ENCODE measurements at regions not wholly inside any gene's neighbourhood (a gene's known extent, or its start where the extent isn't known, plus 50 kb on each side); places are given as distances from the start of the nearest gene placed in this dataset.

DNA sequence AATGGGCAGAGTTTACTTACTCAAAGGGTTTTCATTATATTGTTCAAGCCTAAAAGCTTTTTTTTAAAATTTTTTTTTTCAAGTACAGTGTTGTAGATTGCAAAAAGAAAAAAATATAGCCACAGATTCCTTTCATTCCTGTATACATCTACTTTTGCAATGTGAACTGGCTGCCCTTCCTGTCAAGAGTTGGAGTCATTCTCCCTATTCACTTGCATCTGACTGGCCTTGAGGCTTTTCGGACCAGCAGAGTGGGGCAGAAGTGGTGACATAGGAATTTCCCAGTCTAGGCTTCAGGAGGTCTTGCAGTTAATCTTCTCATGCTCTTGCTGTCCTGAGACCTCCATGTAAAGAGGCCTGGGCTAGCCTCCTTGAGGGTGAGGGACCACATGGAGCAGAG is 218.3 kb upstream of the CFAP20DC start:
- Histone ChIP-seq H2AFZ (ENCODE audit: control insufficient read depth, low read depth, low read length) (no peak overlapping the region), H3K4me1 (ENCODE audit: control insufficient read depth, insufficient read depth, low read length) (no peaks in the 10 kb centered on the region), H3K9me3 (replicated peaks; ENCODE audit: control insufficient read depth, insufficient read depth, low read length) (peaks cover 3% of the 10 kb centered on the region; the same call in 2 of the 3 replicates), H3K27me3 (replicated peaks in 1 of 2; ENCODE audit: control insufficient read depth in 2 of 2, insufficient read depth in 2 of 2, low read length in 1 of 2) (no peaks in the 10 kb centered on the region), H3K36me3 (ENCODE audit: control insufficient read depth in 2 of 2, insufficient read depth in 2 of 2, low read length in 1 of 2) (no peaks in the 10 kb centered on the region), H3K27ac (ENCODE audit: control insufficient read depth, insufficient read depth) (no peak overlapping the region), H3K4me2 (ENCODE audit: control insufficient read depth, insufficient read depth) (no peak overlapping the region), H3K79me2 (ENCODE audit: control insufficient read depth, insufficient read depth, low read length) (no peaks in the 10 kb centered on the region), H3K9ac (ENCODE audit: control insufficient read depth, insufficient read depth, low read length) (no peak overlapping the region), H4K20me1 (ENCODE audit: control insufficient read depth, insufficient read depth) (no peaks in the 10 kb centered on the region), H3K4me3 (no peak overlapping the region)
- no peak for TF ChIP-seq SMC3 (IDR thresholded peaks at IDR 0.05; ENCODE audit: borderline replicate concordance, low read length)
- no peak for TF ChIP-seq CREB1 (IDR thresholded peaks at IDR 0.05; ENCODE audit: low read depth)
- TF ChIP-seq MYC (IDR thresholded peaks at IDR 0.05; ENCODE audit: insufficient read depth, insufficient read length, insufficient replicate concordance, low read length, severe bottlenecking): no peak
- TF ChIP-seq NFYB (IDR thresholded peaks at IDR 0.05; ENCODE audit: insufficient read depth, low read depth, low read length): no peak
- TF ChIP-seq IKZF1 (conservative IDR thresholded peaks at IDR 0.05): no peak
- no peak for TF ChIP-seq RELB (IDR thresholded peaks at IDR 0.05; ENCODE audit: low read depth)
- TF ChIP-seq CHD2 (IDR thresholded peaks at IDR 0.05; ENCODE audit: borderline replicate concordance, low read depth, low read length): no peak
- TF ChIP-seq ATF3 (IDR thresholded peaks at IDR 0.05; ENCODE audit: borderline replicate concordance, extremely low read depth, low read depth, low read length): no peak
- no peak for TF ChIP-seq ATF7 (IDR thresholded peaks at IDR 0.05; ENCODE audit: low read depth)
- no peak for TF ChIP-seq RAD51 (IDR thresholded peaks at IDR 0.05)
- DNase-seq (ENCODE audit: low read depth, low spot score) (no peak), ATAC-seq (no peak), FAIRE-seq (no peak)
- SMC1A ChIA-PET (ENCODE audit: uncharacterized antibody, unreplicated experiment): interaction anchor here (0.7 to 2.8 kb wide), 11 partner anchors 9 to 298 kb away, joined by 3 to 11 read pairs (median 3); no protein-coding TSS in a partner anchor
- in situ Hi-C loops (cut with MboI): no loop called here
- 30% methylated on average over 1 of the region's 1 CpG for whole genome bisulfite sequencing (ENCODE audit: insufficient coverage, insufficient replicate concordance, low lambda C conversion rate, missing lambda C conversion rate)
- CTCF ChIA-PET: interaction anchor here (0.5 to 1.6 kb wide), 2 partner anchors 18 to 577 kb away, joined by 3 to 5 read pairs; no protein-coding TSS in a partner anchor
- BruUV-seq (replicated peaks): no TSS peak
- RAD21 ChIA-PET (ENCODE audit: unreplicated experiment): no interaction called here
- POLR2A ChIA-PET: interaction anchor here (0.6 kb wide), 1 partner anchor 8 kb away, joined by 3 read pairs; no protein-coding TSS in a partner anchor
- intact Hi-C loops (cut with micrococcal nuclease; ENCODE audit: unreplicated experiment): no loop called here
